ENCODE measurements at regions not wholly inside any gene's neighbourhood (a gene's known extent, or its start where the extent isn't known, plus 50 kb on each side); places are given as distances from the start of the nearest gene placed in this dataset.
"Not testable (repeated sequence)": the region's sequence is repeated elsewhere in the genome, so short reads cannot be mapped to it uniquely, and the experiment has no call there.

GRCh38 chr1:116185161-116185701, 74.0 kb downstream of the MAB21L3 start:
- DNase-seq (no peak), ATAC-seq (replicated peaks) (no peak)
- H3K27me3 Mint-ChIP-seq = peaks cover 10 to 21% of the 10 kb centered on the region in 2 donors
- no peak overlapping the region for H3K27ac Mint-ChIP-seq
- no peak overlapping the region for H3K4me3 Mint-ChIP-seq
- no peaks in the 10 kb centered on the region for H3K36me3 Mint-ChIP-seq
- H3K9me3 Mint-ChIP-seq = no peaks in the 10 kb centered on the region
- H3K4me1 Mint-ChIP-seq = no peaks in the 10 kb centered on the region

- no peaks in the 10 kb centered on the region for H3K9me3 Mint-ChIP-seq
- DNase-seq = no peak
- ATAC-seq (replicated peaks) = no peak
- H3K4me3 Mint-ChIP-seq = no peak overlapping the region
- no peak overlapping the region for H3K27ac Mint-ChIP-seq
- no peaks in the 10 kb centered on the region for H3K4me1 Mint-ChIP-seq
- H3K27me3 Mint-ChIP-seq = peaks cover 22 to 39% of the 10 kb centered on the region in 2 donors
- H3K36me3 Mint-ChIP-seq = no peaks in the 10 kb centered on the region
These were observed 78.3 kb downstream of the MAB21L3 start for GRCh38 chr1:116189481-116189880.

- H3K27ac Mint-ChIP-seq = no peak overlapping the region
- H3K36me3 Mint-ChIP-seq = no peaks in the 10 kb centered on the region
- no peak for ATAC-seq (replicated peaks)
- DNase-seq = no peak
- no peaks in the 10 kb centered on the region for H3K4me1 Mint-ChIP-seq
- H3K9me3 Mint-ChIP-seq = no peaks in the 10 kb centered on the region
- H3K27me3 Mint-ChIP-seq = peaks cover 26 to 39% of the 10 kb centered on the region in 2 donors
- H3K4me3 Mint-ChIP-seq = no peak overlapping the region
These were observed 80.1 kb downstream of the MAB21L3 start for GRCh38 chr1:116191294-116191693.

- no peak overlapping the region for H3K27ac Mint-ChIP-seq
- H3K9me3 Mint-ChIP-seq = no peaks in the 10 kb centered on the region
- DNase-seq = no peak
- no peak overlapping the region for H3K4me3 Mint-ChIP-seq
- no peaks in the 10 kb centered on the region for H3K36me3 Mint-ChIP-seq
- no peak for ATAC-seq (replicated peaks)
- peaks cover 26 to 33% of the 10 kb centered on the region in 2 donors for H3K27me3 Mint-ChIP-seq
- H3K4me1 Mint-ChIP-seq = no peaks in the 10 kb centered on the region
These were observed 82.6 kb downstream of the MAB21L3 start for GRCh38 chr1:116193768-116194167.

- Mint-ChIP-seq H3K4me1 (no peaks in the 10 kb centered on the region), H3K9me3 (no peaks in the 10 kb centered on the region), H3K27ac (no peak overlapping the region), H3K4me3 (no peak overlapping the region), H3K36me3 (no peaks in the 10 kb centered on the region), H3K27me3 (peaks cover 29 to 32% of the 10 kb centered on the region in 2 donors)
- ATAC-seq (replicated peaks) (no peak), DNase-seq (no peak)
These were observed 83.4 kb downstream of the MAB21L3 start for GRCh38 chr1:116194568-116194967.

- no peak overlapping the region for H3K4me3 Mint-ChIP-seq
These were observed 84.1 kb downstream of the MAB21L3 start for GRCh38 chr1:116195077-116195868.

GRCh38 chr1:116200343-116200742, 89.1 kb downstream of the MAB21L3 start:
- H3K27me3 Mint-ChIP-seq = peaks cover 39% of the 10 kb centered on the region in 2 donors
- ATAC-seq (replicated peaks); DNase-seq; H3K9me3 Mint-ChIP-seq; H3K4me3 Mint-ChIP-seq; H3K4me1 Mint-ChIP-seq; H3K27ac Mint-ChIP-seq; H3K36me3 Mint-ChIP-seq: not testable (repeated sequence)

More at GRCh38 chr1:116195077-116195868, 84.1 kb downstream of the MAB21L3 start:
- DNase-seq = no peak
- no peak for ATAC-seq (replicated peaks)
- no peaks in the 10 kb centered on the region for H3K9me3 Mint-ChIP-seq
- H3K27me3 Mint-ChIP-seq = peaks cover 32 to 34% of the 10 kb centered on the region in 2 donors
- H3K36me3 Mint-ChIP-seq = no peaks in the 10 kb centered on the region
- no peaks in the 10 kb centered on the region for H3K4me1 Mint-ChIP-seq
- H3K27ac Mint-ChIP-seq = no peak overlapping the region

GRCh38 chr1:116201911-116202310, 90.7 kb downstream of the MAB21L3 start:
- Mint-ChIP-seq H3K27me3 (peaks cover 37 to 39% of the 10 kb centered on the region in 2 donors), H3K4me3 (no peak overlapping the region), H3K4me1 (no peaks in the 10 kb centered on the region), H3K36me3 (no peaks in the 10 kb centered on the region), H3K9me3 (peaks cover 4 to 5% of the 10 kb centered on the region in 2 donors), H3K27ac (no peak overlapping the region)
- ATAC-seq (replicated peaks) (no peak), DNase-seq (no peak)

GRCh38 chr1:116203181-116203723, 92.1 kb downstream of the MAB21L3 start:
- ATAC-seq (replicated peaks) (no peak), DNase-seq (no peak)
- Mint-ChIP-seq H3K4me1 (no peaks in the 10 kb centered on the region), H3K36me3 (no peaks in the 10 kb centered on the region), H3K27me3 (peaks cover 37 to 39% of the 10 kb centered on the region in 2 donors), H3K27ac (no peak overlapping the region), H3K9me3 (peaks cover 4 to 5% of the 10 kb centered on the region in 2 donors), H3K4me3 (no peak overlapping the region)

GRCh38 chr1:116203920-116204319, 92.7 kb downstream of the MAB21L3 start:
- H3K27me3 Mint-ChIP-seq = peaks cover 37 to 39% of the 10 kb centered on the region in 2 donors

GRCh38 chr1:116205941-116206679, 94.9 kb downstream of the MAB21L3 start:
- ATAC-seq (replicated peaks) (no peak), DNase-seq (no peak)
- Mint-ChIP-seq H3K4me3 (no peak overlapping the region), H3K27ac (no peak overlapping the region), H3K4me1 (no peaks in the 10 kb centered on the region), H3K9me3 (peaks cover 4 to 5% of the 10 kb centered on the region in 2 donors), H3K36me3 (no peaks in the 10 kb centered on the region), H3K27me3 (peaks cover 24% of the 10 kb centered on the region in 2 donors)

More at GRCh38 chr1:116203920-116204319, 92.7 kb downstream of the MAB21L3 start:
- H3K4me1 Mint-ChIP-seq = no peaks in the 10 kb centered on the region
- no peak overlapping the region for H3K27ac Mint-ChIP-seq
- DNase-seq = no peak
- H3K9me3 Mint-ChIP-seq = peaks cover 4 to 5% of the 10 kb centered on the region in 2 donors
- no peak overlapping the region for H3K4me3 Mint-ChIP-seq
- H3K36me3 Mint-ChIP-seq = no peaks in the 10 kb centered on the region
- ATAC-seq (replicated peaks) = no peak

- Mint-ChIP-seq H3K4me3 (no peak overlapping the region), H3K9me3 (peaks cover 5 to 7% of the 10 kb centered on the region in 2 donors), H3K4me1 (no peaks in the 10 kb centered on the region), H3K27me3 (peaks cover 27 to 29% of the 10 kb centered on the region in 2 donors), H3K27ac (no peak overlapping the region), H3K36me3 (no peaks in the 10 kb centered on the region)
- DNase-seq = no peak
- ATAC-seq (replicated peaks) = no peak
These were observed 96.0 kb downstream of the MAB21L3 start for GRCh38 chr1:116207126-116207735.

- ATAC-seq (replicated peaks) (no peak), DNase-seq (no peak)
- Mint-ChIP-seq H3K4me1 (no peaks in the 10 kb centered on the region), H3K36me3 (no peaks in the 10 kb centered on the region), H3K4me3 (no peak overlapping the region), H3K27ac (no peak overlapping the region), H3K9me3 (peaks cover 5 to 7% of the 10 kb centered on the region in 2 donors), H3K27me3 (peaks cover 22 to 24% of the 10 kb centered on the region in 2 donors)
These were observed 96.9 kb downstream of the MAB21L3 start for GRCh38 chr1:116208136-116208535.

- DNase-seq (no peak), ATAC-seq (replicated peaks) (no peak)
- Mint-ChIP-seq H3K9me3 (peaks cover 0 to 5% of the 10 kb centered on the region in 2 donors), H3K4me1 (no peaks in the 10 kb centered on the region), H3K4me3 (no peak overlapping the region), H3K36me3 (no peaks in the 10 kb centered on the region), H3K27me3 (peaks cover 10 to 11% of the 10 kb centered on the region in 2 donors), H3K27ac (no peak overlapping the region)
These were observed 100.1 kb downstream of the MAB21L3 start for GRCh38 chr1:116211294-116211693.
